ENCODE measurements at regions not wholly inside any gene's neighbourhood (a gene's known extent, or its start where the extent isn't known, plus 50 kb on each side); places are given as distances from the start of the nearest gene placed in this dataset.

DNA sequence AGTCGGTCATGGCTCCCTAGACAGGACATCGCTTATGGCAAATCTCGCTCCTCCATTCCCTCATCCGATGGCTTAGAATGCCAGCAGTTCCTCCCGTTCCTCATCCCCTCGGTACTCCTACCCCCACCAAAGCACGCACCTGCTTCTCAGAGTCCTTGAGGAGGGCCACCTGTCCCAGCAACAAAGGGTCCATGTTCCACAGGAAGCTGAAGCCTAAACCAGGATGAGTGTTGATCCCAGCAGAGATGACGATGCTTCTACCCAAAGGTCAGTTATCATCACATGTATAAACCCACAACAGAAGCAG lies 111.2 kb downstream of the THBS2 start:
- H3K27me3 Mint-ChIP-seq = peaks cover 18% of the 10 kb centered on the region

DNA sequence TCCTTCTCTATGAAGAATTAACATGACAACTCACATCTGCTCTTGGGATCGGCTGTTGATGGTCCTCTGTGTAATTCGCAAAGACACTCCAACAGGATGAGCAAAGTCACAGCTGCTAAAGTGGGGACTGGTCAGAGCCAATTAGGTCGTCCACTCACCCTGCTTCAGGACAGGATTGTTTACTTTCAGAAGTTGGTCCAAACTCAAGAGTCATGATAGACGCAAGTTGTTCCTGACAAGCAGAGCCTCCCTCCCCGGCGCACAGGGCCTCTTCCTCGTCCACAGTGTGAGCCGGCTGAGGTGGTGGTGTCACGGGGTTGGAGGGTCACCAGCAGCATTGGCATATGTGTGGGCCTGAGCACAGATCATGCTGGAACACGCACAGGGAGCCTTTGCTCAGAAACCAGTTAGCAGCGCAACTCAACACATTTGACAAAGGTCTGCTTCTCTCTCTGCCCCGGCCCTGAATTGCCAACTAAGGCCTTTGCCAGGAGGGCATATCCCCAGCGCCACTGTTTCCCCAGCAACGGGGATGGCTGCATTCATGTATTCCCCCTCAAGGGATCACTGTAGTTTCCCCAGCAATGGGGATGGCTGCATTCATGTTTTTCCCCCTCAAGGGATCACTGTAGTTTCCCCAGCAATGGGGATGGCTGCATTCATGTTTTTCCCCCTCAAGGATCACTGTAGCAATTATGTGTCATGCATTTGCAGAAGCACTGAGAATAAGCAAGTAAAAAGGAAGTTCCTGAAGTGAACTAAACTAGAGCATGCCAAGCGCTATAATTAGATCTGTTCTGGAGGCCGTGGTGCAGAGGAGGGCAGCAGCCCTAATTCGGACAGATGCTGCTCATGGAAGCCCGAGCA lies 111.7 kb downstream of the THBS2 start:
- Mint-ChIP-seq H3K36me3 (ENCODE audit: low read depth) (no peaks in the 10 kb centered on the region), H3K27ac (no peak overlapping the region), H3K9me3 (no peaks in the 10 kb centered on the region), H3K4me1 (ENCODE audit: low read depth) (no peaks in the 10 kb centered on the region), H3K27me3 (peaks cover 18% of the 10 kb centered on the region), H3K4me3 (no peak overlapping the region)
- CTCF ChIA-PET = no interaction called here
- Histone ChIP-seq H3K4me3 (ENCODE audit: low read length) (no peak overlapping the region), H3K4me1 (ENCODE audit: insufficient read depth, low read length) (no peaks in the 10 kb centered on the region), H3K27ac (ENCODE audit: low read depth in 1 of 2, low read length in 2 of 2) (no peak overlapping the region), H3K27me3 (ENCODE audit: control insufficient read depth in 1 of 2, insufficient read depth in 2 of 2, low read length in 2 of 2) (no peaks in the 10 kb centered on the region), H3K36me3 (ENCODE audit: insufficient read depth, low read length) (no peaks in the 10 kb centered on the region), H3K9me3 (ENCODE audit: control insufficient read depth in 1 of 2, insufficient read depth in 1 of 2, low read length in 2 of 2) (peaks cover 0 to 10% of the 10 kb centered on the region in 2 experiments)
- intact Hi-C loops (cut with DNase I, micrococcal nuclease) = no loop called here
- TF ChIP-seq, protein P1, sequence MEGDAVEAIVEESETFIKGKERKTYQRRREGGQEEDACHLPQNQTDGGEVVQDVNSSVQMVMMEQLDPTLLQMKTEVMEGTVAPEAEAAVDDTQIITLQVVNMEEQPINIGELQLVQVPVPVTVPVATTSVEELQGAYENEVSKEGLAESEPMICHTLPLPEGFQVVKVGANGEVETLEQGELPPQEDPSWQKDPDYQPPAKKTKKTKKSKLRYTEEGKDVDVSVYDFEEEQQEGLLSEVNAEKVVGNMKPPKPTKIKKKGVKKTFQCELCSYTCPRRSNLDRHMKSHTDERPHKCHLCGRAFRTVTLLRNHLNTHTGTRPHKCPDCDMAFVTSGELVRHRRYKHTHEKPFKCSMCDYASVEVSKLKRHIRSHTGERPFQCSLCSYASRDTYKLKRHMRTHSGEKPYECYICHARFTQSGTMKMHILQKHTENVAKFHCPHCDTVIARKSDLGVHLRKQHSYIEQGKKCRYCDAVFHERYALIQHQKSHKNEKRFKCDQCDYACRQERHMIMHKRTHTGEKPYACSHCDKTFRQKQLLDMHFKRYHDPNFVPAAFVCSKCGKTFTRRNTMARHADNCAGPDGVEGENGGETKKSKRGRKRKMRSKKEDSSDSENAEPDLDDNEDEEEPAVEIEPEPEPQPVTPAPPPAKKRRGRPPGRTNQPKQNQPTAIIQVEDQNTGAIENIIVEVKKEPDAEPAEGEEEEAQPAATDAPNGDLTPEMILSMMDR (IDR thresholded peaks at IDR 0.05) = no peak
- ATAC-seq (ENCODE audit: poor library complexity) = no peak
- POLR2A ChIA-PET = no interaction called here
- no peak for DNase-seq

More for the DNA sequence above, 111.2 kb downstream of the THBS2 start:
- H3K27ac ChIP-seq (ENCODE audit: low read depth in 1 of 2, low read length in 2 of 2) = no peak overlapping the region
- H3K36me3 Mint-ChIP-seq (ENCODE audit: low read depth) = no peaks in the 10 kb centered on the region
- H3K36me3 ChIP-seq (ENCODE audit: insufficient read depth, low read length) = no peaks in the 10 kb centered on the region
- no peaks in the 10 kb centered on the region for H3K4me1 ChIP-seq (ENCODE audit: insufficient read depth, low read length)
- H3K4me3 ChIP-seq (ENCODE audit: low read length) = no peak overlapping the region
- ChIA-PET POLR2A (no interaction called here), CTCF (no interaction called here)
- H3K9me3 ChIP-seq (ENCODE audit: control insufficient read depth in 1 of 2, insufficient read depth in 1 of 2, low read length in 2 of 2) = peaks cover 0 to 10% of the 10 kb centered on the region in 2 experiments
- no peak for DNase-seq
- H3K9me3 Mint-ChIP-seq = peaks cover 2% of the 10 kb centered on the region
- H3K27me3 ChIP-seq (ENCODE audit: control insufficient read depth in 1 of 2, insufficient read depth in 2 of 2, low read length in 2 of 2) = no peaks in the 10 kb centered on the region
- no peak for ATAC-seq (ENCODE audit: poor library complexity)
- TF ChIP-seq, protein P1 (IDR thresholded peaks at IDR 0.05) = no peak
- intact Hi-C loops (cut with DNase I, micrococcal nuclease) = no loop called here
- no peak overlapping the region for H3K27ac Mint-ChIP-seq
- H3K4me3 Mint-ChIP-seq = no peak overlapping the region
- H3K4me1 Mint-ChIP-seq (ENCODE audit: low read depth) = no peaks in the 10 kb centered on the region

DNA sequence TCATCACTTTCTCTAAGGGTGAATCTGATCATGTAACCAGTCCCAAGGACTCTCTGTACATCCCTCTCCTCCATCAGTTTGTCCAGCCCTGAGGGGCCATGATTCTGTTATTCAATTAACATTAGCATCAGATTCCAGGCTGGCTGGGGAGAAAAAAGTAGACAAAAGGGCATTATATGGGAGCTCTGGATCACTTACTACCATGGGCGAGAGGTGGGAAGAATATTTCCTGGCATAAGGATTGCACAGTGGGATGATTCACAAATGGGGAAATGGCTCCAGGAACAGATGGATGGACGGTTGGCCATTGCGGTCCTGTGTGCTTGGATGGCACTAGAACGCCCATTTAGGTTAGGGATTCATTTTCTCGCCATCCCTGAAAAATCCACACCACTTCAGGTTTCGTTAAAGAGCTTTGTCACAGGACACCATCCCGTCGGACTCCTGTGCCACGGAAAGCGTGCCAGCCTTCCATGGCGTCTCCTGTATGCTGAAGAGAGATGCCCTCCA lies 112.6 kb downstream of the THBS2 start:
- no peaks in the 10 kb centered on the region for H3K36me3 ChIP-seq (ENCODE audit: insufficient read depth, low read length)
- no peak overlapping the region for H3K27ac ChIP-seq (ENCODE audit: low read depth in 1 of 2, low read length in 2 of 2)
- H3K27ac Mint-ChIP-seq = no peak overlapping the region
- TF ChIP-seq, protein P1 (IDR thresholded peaks at IDR 0.05) = no peak
- peaks cover 0 to 10% of the 10 kb centered on the region in 2 experiments for H3K9me3 ChIP-seq (ENCODE audit: control insufficient read depth in 1 of 2, insufficient read depth in 1 of 2, low read length in 2 of 2)
- no peaks in the 10 kb centered on the region for H3K27me3 ChIP-seq (ENCODE audit: control insufficient read depth in 1 of 2, insufficient read depth in 2 of 2, low read length in 2 of 2)
- H3K36me3 Mint-ChIP-seq (ENCODE audit: low read depth) = no peaks in the 10 kb centered on the region
- no peaks in the 10 kb centered on the region for H3K9me3 Mint-ChIP-seq
- no peak for ATAC-seq (ENCODE audit: poor library complexity)
- H3K4me3 ChIP-seq (ENCODE audit: low read length) = no peak overlapping the region
- peaks cover 12% of the 10 kb centered on the region for H3K27me3 Mint-ChIP-seq
- H3K4me1 ChIP-seq (ENCODE audit: insufficient read depth, low read length) = no peaks in the 10 kb centered on the region
- POLR2A ChIA-PET = no interaction called here
- H3K4me1 Mint-ChIP-seq (ENCODE audit: low read depth) = no peaks in the 10 kb centered on the region
- H3K4me3 Mint-ChIP-seq = no peak overlapping the region
- CTCF ChIA-PET = no interaction called here
- no peak for DNase-seq
- intact Hi-C loops (cut with DNase I, micrococcal nuclease) = no loop called here
